Fibroblast of lung (primary cell): ENCODE measurements at regions not wholly inside any gene's neighbourhood (a gene's known extent, or its start where the extent isn't known, plus 50 kb on each side); places are given as distances from the start of the nearest gene placed in this dataset.
A peak's percentile ranks its signal among the peaks of the same experiment; 100 is the strongest.

Experiments used
- DNase-seq, 2 donors: peaks; one replicate each; pipeline versions ENCODE4 v3.0.0 to v3.0.0-alpha.2; 2010; ENCODE audit warnings: low read depth in 2 of 2
- H2AFZ ChIP-seq: 2 replicates; pipeline ENCODE4 v1.5.1; 2012; ENCODE audit warnings: low read length, control low read depth, inconsistent platforms
- H3K27ac ChIP-seq: 2 replicates; pipeline ENCODE4 v1.5.1; 2011; ENCODE audit warnings: low read length, control low read depth; ENCODE audit not compliant: insufficient read depth
- H3K27me3 ChIP-seq: 2 replicates; pipeline ENCODE4 v1.5.1; 2011; ENCODE audit warnings: mild to moderate bottlenecking, low read length; ENCODE audit not compliant: control insufficient read depth, insufficient read depth
- H3K36me3 ChIP-seq: 2 replicates; pipeline ENCODE4 v1.5.1; 2011; ENCODE audit warnings: low read length; ENCODE audit not compliant: control insufficient read depth, insufficient read depth
- H3K4me1 ChIP-seq: 2 replicates; pipeline ENCODE4 v1.5.1; 2011; ENCODE audit warnings: low read length; ENCODE audit not compliant: control insufficient read depth, insufficient read depth; ENCODE audit errors: extremely low read depth
- H3K4me2 ChIP-seq: 2 replicates; pipeline ENCODE4 v1.5.1; 2011; ENCODE audit warnings: low read length, control low read depth; ENCODE audit not compliant: insufficient read depth; ENCODE audit errors: extremely low read depth
- H3K4me3 ChIP-seq, 4 experiments: fragments of 200-600 bp in 1 of 4; sonication (generic) in 1 of 4; replicated peaks in 1 of 4; 2 replicates each; pipeline ENCODE4 v1.5.1; 2011 to 2016; ENCODE audit warnings: low read length in 4 of 4, low read depth in 3 of 4, mild to moderate bottlenecking in 3 of 4, control low read depth in 2 of 4, inconsistent platforms in 1 of 4, mixed read lengths in 1 of 4; ENCODE audit not compliant: insufficient read depth in 1 of 4; ENCODE audit errors: control extremely low read depth in 1 of 4
- H3K79me2 ChIP-seq: 2 replicates; pipeline ENCODE4 v1.5.1; 2012; ENCODE audit warnings: mild to moderate bottlenecking, low read length, inconsistent platforms; ENCODE audit not compliant: control insufficient read depth, insufficient read depth
- H3K9ac ChIP-seq: 2 replicates; pipeline ENCODE4 v1.5.1; 2011; ENCODE audit warnings: mild to moderate bottlenecking, low read length, control low read depth; ENCODE audit not compliant: insufficient read depth
- H3K9me3 ChIP-seq: 2 replicates; pipeline ENCODE4 v1.5.1; 2012; ENCODE audit warnings: low read depth, low read length; ENCODE audit not compliant: control insufficient read depth, insufficient read depth
- H4K20me1 ChIP-seq: 2 replicates; pipeline ENCODE4 v1.5.1; 2011; ENCODE audit warnings: low read length; ENCODE audit not compliant: control insufficient read depth, insufficient read depth; ENCODE audit errors: extremely low read depth
- CTCF ChIP-seq, 2 donors: IDR thresholded peaks in 1 of 2; conservative IDR thresholded peaks in 1 of 2; 1 replicate in 1 of 2; 2 replicates in 1 of 2; pipeline ENCODE4 v1.5.1; 2011 to 2012; ENCODE audit warnings: low read length in 2 of 2, control low read depth in 1 of 2, inconsistent platforms in 1 of 2, low read depth in 1 of 2, mild to moderate bottlenecking in 1 of 2
- EZH2 ChIP-seq: IDR thresholded peaks from 2 replicates; pipeline ENCODE4 v1.5.1; 2012; ENCODE audit warnings: low read length, control low read depth, mild to moderate bottlenecking; ENCODE audit errors: missing control alignments

- Histone ChIP-seq H3K36me3 (no peaks in the 10 kb centered on the region), H3K27me3 (no peaks in the 10 kb centered on the region), H3K4me1 (no peaks in the 10 kb centered on the region), H3K9ac (no peak overlapping the region), H3K27ac (no peak overlapping the region), H3K79me2 (no peaks in the 10 kb centered on the region), H4K20me1 (no peaks in the 10 kb centered on the region), H3K9me3 (no peaks in the 10 kb centered on the region), H3K4me3 (no peak overlapping the region), H3K4me2 (no peak overlapping the region), H2AFZ (no peak overlapping the region)
- TF ChIP-seq CTCF (conservative IDR thresholded peaks at IDR 0.05 in 1 of 2, IDR thresholded peaks at IDR 0.05 in 1 of 2; ENCODE audit: low read depth in 1 of 2, low read length in 2 of 2) (no peak), EZH2 (no peak)
- no peak for DNase-seq
These were observed 228.3 kb upstream of the ADAMTS16 start for GRCh38 chr5:4911646-4912403.

GRCh38 chr5:4921929-4922328 lies 218.2 kb upstream of the ADAMTS16 start:
- Histone ChIP-seq H3K4me2 (no peak overlapping the region), H3K27me3 (no peaks in the 10 kb centered on the region), H3K9ac (no peak overlapping the region), H3K27ac (no peak overlapping the region), H3K79me2 (no peaks in the 10 kb centered on the region), H3K4me3 (no peak overlapping the region), H3K4me1 (no peaks in the 10 kb centered on the region), H4K20me1 (no peaks in the 10 kb centered on the region), H2AFZ (no peak overlapping the region), H3K9me3 (no peaks in the 10 kb centered on the region), H3K36me3 (no peaks in the 10 kb centered on the region)
- TF ChIP-seq CTCF (conservative IDR thresholded peaks at IDR 0.05 in 1 of 2, IDR thresholded peaks at IDR 0.05 in 1 of 2; ENCODE audit: low read depth in 1 of 2, low read length in 2 of 2), result no peak
- TF ChIP-seq EZH2, result no peak
- no peak for DNase-seq

- no peaks in the 10 kb centered on the region for H3K27me3 ChIP-seq
- no peak overlapping the region for H3K4me2 ChIP-seq
- peak in 1 of 2 donors; percentile 96 for DNase-seq
- H4K20me1 ChIP-seq, result no peaks in the 10 kb centered on the region
- no peak for TF ChIP-seq EZH2
- TF ChIP-seq CTCF (conservative IDR thresholded peaks at IDR 0.05 in 1 of 2, IDR thresholded peaks at IDR 0.05 in 1 of 2; ENCODE audit: low read depth in 1 of 2, low read length in 2 of 2), result no peak
- H3K27ac ChIP-seq, result no peak overlapping the region
- no peak overlapping the region for H3K9ac ChIP-seq
- no peaks in the 10 kb centered on the region for H3K4me1 ChIP-seq
- no peaks in the 10 kb centered on the region for H3K79me2 ChIP-seq
- no peaks in the 10 kb centered on the region for H3K36me3 ChIP-seq
- no peak overlapping the region for H2AFZ ChIP-seq
- H3K9me3 ChIP-seq, result no peaks in the 10 kb centered on the region
- no peak overlapping the region for H3K4me3 ChIP-seq
These were observed 215.6 kb upstream of the ADAMTS16 start for GRCh38 chr5:4924577-4924976.
